ENCODE measurements at regions not wholly inside any gene's neighbourhood (a gene's known extent, or its start where the extent isn't known, plus 50 kb on each side); places are given as distances from the start of the nearest gene placed in this dataset.

DNA sequence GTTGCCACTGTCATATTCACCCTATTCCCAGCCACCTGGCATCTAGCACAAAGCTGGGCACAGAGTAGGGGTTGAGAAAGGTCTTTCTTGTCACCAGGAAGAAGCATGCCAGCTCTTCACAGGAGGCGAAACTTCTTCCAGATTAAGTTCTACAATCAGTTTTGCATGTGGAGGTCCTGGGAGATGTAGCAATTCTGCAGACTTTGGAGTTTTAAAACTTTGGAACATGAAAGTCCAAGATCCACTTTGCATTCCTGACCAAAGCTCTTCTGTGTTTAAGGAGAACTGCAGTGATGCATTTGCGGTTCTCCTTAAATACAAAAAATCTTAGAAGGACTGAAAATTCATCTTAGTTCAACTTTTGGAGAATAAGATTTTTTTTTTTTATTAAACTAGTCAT is 258.5 kb upstream of the USP24 start:
- Histone ChIP-seq H3K36me3 (no peaks in the 10 kb centered on the region), H3K9me3 (no peaks in the 10 kb centered on the region), H3K27ac (no peak overlapping the region), H3K4me1 (no peaks in the 10 kb centered on the region), H3K27me3 (no peaks in the 10 kb centered on the region), H3K4me3 (no peak overlapping the region)
- DNase-seq (no peak), ATAC-seq (no peak)
- 75% methylated on average over 2 of the region's 2 CpGs for WGBS (ENCODE audit: insufficient coverage, low coverage, low lambda C conversion rate, missing lambda C conversion rate)
- no peak for TF ChIP-seq POLR2A (IDR thresholded peaks at IDR 0.05)
- TF ChIP-seq, protein P1, sequence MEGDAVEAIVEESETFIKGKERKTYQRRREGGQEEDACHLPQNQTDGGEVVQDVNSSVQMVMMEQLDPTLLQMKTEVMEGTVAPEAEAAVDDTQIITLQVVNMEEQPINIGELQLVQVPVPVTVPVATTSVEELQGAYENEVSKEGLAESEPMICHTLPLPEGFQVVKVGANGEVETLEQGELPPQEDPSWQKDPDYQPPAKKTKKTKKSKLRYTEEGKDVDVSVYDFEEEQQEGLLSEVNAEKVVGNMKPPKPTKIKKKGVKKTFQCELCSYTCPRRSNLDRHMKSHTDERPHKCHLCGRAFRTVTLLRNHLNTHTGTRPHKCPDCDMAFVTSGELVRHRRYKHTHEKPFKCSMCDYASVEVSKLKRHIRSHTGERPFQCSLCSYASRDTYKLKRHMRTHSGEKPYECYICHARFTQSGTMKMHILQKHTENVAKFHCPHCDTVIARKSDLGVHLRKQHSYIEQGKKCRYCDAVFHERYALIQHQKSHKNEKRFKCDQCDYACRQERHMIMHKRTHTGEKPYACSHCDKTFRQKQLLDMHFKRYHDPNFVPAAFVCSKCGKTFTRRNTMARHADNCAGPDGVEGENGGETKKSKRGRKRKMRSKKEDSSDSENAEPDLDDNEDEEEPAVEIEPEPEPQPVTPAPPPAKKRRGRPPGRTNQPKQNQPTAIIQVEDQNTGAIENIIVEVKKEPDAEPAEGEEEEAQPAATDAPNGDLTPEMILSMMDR (IDR thresholded peaks at IDR 0.05): no peak
- intact Hi-C loops (cut with DNase I): no loop called here

DNA sequence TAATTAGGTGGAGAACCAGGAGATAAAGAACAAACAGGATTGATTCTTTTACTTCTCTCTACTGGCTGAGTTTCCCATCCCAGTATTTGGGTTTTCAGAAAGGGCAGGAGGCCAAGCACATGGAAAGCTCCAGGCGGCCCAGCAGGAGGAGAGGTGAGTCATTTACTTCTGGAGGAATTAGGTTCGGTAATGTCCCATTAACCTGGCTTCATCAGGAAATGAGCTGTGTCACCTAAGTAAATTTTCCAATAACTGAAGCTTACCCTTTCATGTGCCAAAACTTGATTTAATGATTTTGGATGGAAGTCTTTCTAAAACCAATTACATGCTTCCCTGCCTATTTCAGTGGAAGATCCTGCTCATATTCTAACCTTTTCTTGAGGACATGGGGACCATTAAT is 257.6 kb upstream of the USP24 start:
- DNase-seq (no peak), ATAC-seq (no peak)
- H3K4me3 ChIP-seq: no peak overlapping the region
- no peaks in the 10 kb centered on the region for H3K9me3 ChIP-seq
- no peaks in the 10 kb centered on the region for H3K4me1 ChIP-seq
- no peaks in the 10 kb centered on the region for H3K36me3 ChIP-seq
- TF ChIP-seq, protein P1 (IDR thresholded peaks at IDR 0.05): no peak
- no peak for TF ChIP-seq POLR2A (IDR thresholded peaks at IDR 0.05)
- H3K27me3 ChIP-seq: no peaks in the 10 kb centered on the region
- WGBS (ENCODE audit: insufficient coverage, low coverage, low lambda C conversion rate, missing lambda C conversion rate): 38% methylated on average over 2 of the region's 2 CpGs
- intact Hi-C loops (cut with DNase I): no loop called here
- no peak overlapping the region for H3K27ac ChIP-seq

DNA sequence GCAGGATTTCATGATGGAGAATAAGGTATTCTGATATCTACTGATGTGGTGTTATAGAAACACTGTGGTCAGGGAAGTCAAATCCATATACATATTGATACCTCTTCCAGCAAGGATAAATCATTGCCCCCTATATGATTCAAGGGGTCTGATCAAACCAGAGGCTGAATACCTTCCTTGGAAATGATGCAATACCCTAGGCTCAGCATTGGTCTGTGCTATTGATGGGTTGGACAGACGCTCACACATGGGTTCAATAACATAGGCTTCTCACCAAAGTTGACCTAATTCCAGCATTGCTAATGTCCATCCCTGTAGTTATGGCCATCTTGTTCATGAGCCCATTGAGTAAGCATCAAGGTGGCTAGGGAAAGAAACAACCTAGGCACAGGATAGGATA is 257.0 kb upstream of the USP24 start:
- DNase-seq: no peak
- Histone ChIP-seq H3K27ac (no peak overlapping the region), H3K27me3 (no peaks in the 10 kb centered on the region), H3K9me3 (no peaks in the 10 kb centered on the region), H3K4me1 (no peaks in the 10 kb centered on the region), H3K4me3 (no peak overlapping the region), H3K36me3 (no peaks in the 10 kb centered on the region)
- no peak for ATAC-seq
- intact Hi-C loops (cut with DNase I): no loop called here
- no peak for TF ChIP-seq POLR2A (IDR thresholded peaks at IDR 0.05)
- TF ChIP-seq, protein P1 (IDR thresholded peaks at IDR 0.05): no peak
- 83% methylated on average over 1 of the region's 1 CpG for WGBS (ENCODE audit: insufficient coverage, low coverage, low lambda C conversion rate, missing lambda C conversion rate)

DNA sequence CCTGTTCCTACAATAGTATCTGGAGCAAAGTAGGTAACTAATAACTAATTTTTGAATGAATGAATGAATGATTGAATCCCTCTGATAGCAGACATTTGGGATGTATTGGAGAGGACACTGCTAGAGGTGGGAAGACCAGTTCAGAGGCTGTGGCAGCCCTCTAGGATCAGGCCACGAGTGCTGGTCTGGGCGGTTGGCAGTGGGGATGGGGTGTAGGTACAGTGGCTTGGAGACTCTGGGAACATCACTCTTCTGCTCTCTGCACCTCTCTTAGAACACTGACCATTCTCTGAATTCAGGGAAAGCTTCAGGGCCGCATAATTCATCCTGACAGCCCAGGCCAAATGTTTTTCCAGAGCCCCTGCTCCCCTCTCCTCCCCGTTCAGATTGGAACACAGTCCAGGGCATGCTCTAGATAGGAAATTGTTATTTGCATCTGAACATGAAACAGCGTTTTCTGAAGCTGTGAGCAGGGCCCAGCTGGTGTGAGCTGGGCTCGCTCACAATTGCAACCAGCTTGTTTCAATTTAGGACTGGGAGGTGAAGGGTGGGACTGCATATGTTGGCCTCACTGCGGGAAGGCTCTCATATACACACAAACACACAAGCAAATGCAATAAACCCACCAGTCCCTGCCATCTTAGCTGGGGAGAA is 253.1 kb upstream of the USP24 start:
- Histone ChIP-seq H3K4me1 (no peaks in the 10 kb centered on the region), H3K36me3 (no peaks in the 10 kb centered on the region), H3K27me3 (no peaks in the 10 kb centered on the region), H3K9me3 (no peaks in the 10 kb centered on the region), H3K4me3 (no peak overlapping the region), H3K27ac (no peak overlapping the region)
- intact Hi-C loops (cut with DNase I): no loop called here
- 73% methylated on average over 3 of the region's 7 CpGs for WGBS (ENCODE audit: insufficient coverage, low coverage, low lambda C conversion rate, missing lambda C conversion rate)
- no peak for DNase-seq
- ATAC-seq: no peak
- TF ChIP-seq, protein P1 (IDR thresholded peaks at IDR 0.05): no peak
- no peak for TF ChIP-seq POLR2A (IDR thresholded peaks at IDR 0.05)

DNA sequence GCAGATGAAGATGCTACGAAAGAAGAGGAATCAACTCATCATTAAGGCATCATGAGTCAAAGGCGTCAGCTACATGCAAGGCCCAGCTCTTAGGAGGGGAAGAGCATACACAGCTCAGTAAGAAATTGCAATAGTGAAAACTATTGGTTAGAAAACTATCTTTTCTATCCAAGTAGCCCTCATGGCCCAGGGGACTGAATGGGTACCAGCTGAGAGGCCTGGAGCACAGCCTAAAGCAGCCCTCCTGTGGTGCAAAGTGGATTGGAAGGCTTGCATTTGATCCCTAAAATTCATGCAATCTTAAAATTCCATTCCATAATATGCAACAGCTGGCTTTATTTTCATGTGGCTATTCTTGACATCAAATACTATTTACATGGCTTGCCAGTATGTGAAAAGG is 251.8 kb upstream of the USP24 start:
- intact Hi-C loops (cut with DNase I): no loop called here
- Histone ChIP-seq H3K9me3 (no peaks in the 10 kb centered on the region), H3K27me3 (no peaks in the 10 kb centered on the region), H3K27ac (no peak overlapping the region), H3K4me1 (no peaks in the 10 kb centered on the region), H3K4me3 (no peak overlapping the region), H3K36me3 (no peaks in the 10 kb centered on the region)
- 89% methylated on average over 2 of the region's 2 CpGs for WGBS (ENCODE audit: insufficient coverage, low coverage, low lambda C conversion rate, missing lambda C conversion rate)
- DNase-seq (no peak), ATAC-seq (no peak)
- no peak for TF ChIP-seq POLR2A (IDR thresholded peaks at IDR 0.05)
- TF ChIP-seq, protein P1 (IDR thresholded peaks at IDR 0.05): no peak
